K562 (cell line): ENCODE measurements at regions not wholly inside any gene's neighbourhood (a gene's known extent, or its start where the extent isn't known, plus 50 kb on each side); places are given as distances from the start of the nearest gene placed in this dataset.

ENCODE experiments used
- ATAC-seq: fragments of 200-7000 bp; cut with Tn5 transposase; 3 replicates; pipeline ENCODE4 v1.9.1; 2020; ENCODE audit warnings: moderate library complexity
- BruUV-seq: library from RNA; stranded (reverse); fragments of 400-500 nt; replicated peaks from 2 replicates; lab custom pipeline; 2021; lab: Mats Ljungman, UMichigan
- CTCF ChIA-PET: fragments of 300-600 bp; formaldehyde crosslinking; extraction: SDS; loops from one replicate; lab custom pipeline; 2021; ENCODE audit warnings: low intra/inter-chr PET ratio; lab: Yijun Ruan, JAX
- POLR2A ChIA-PET: fragments of 300-600, 350-650 bp; sonication (Branson Sonifier 250); formaldehyde crosslinking; extraction: SDS; loops from one replicate; lab custom pipeline; 2021; ENCODE audit warnings: antibody characterized with exemption, inconsistent platforms; lab: Yijun Ruan, JAX
- DNase-seq, 4 experiments: peaks; one replicate each; pipeline versions ENCODE4 v3.0.0 to v3.0.0-alpha.2; 2011 to 2018; ENCODE audit warnings: low spot score in 3 of 4, mixed read lengths in 3 of 4; ENCODE audit errors: extremely low read depth in 1 of 4
- FAIRE-seq: peaks from 2 replicates; lab custom pipeline; 2011; peaks lifted over from hg19 to GRCh38; lab: Jason Lieb, UNC
- H2AFZ ChIP-seq: 2 replicates; pipeline ENCODE4 v1.6.0; 2011; ENCODE audit warnings: low read depth, low read length, control low read depth, inconsistent platforms
- H3K27ac ChIP-seq: fragments of 200-600 bp; 3 replicates; pipeline ENCODE4 v1.8.0; 2011; ENCODE audit warnings: low read depth, mild to moderate bottlenecking, control low read depth, inconsistent platforms, low read length, moderate library complexity, mixed read lengths; ENCODE audit errors: extremely low read depth
- H3K27me3 ChIP-seq, 2 experiments: fragments of 300-600 bp in 1 of 2; 2 replicates in 1 of 2; 3 replicates in 1 of 2; pipeline versions ENCODE4 v1.6.0 to v1.8.0; 2011; ENCODE audit warnings: inconsistent platforms in 2 of 2, low read length in 2 of 2, mild to moderate bottlenecking in 1 of 2, mixed read lengths in 1 of 2, moderate library complexity in 1 of 2; ENCODE audit not compliant: control insufficient read depth in 2 of 2, insufficient read depth in 2 of 2
- H3K36me3 ChIP-seq: fragments of 300-600 bp; 3 replicates; pipeline ENCODE4 v1.8.0; 2011; ENCODE audit warnings: mild to moderate bottlenecking, low read length, inconsistent platforms; ENCODE audit not compliant: control insufficient read depth, insufficient read depth
- H3K4me1 ChIP-seq, 2 experiments: fragments of 200-600 bp in 1 of 2; replicated peaks in 1 of 2; 2 replicates in 1 of 2; 3 replicates in 1 of 2; pipeline versions ENCODE4 v1.5.1 to v1.8.0; 2011; ENCODE audit warnings: inconsistent platforms in 2 of 2, low read length in 2 of 2, mild to moderate bottlenecking in 1 of 2, mixed read lengths in 1 of 2, moderate library complexity in 1 of 2; ENCODE audit not compliant: control insufficient read depth in 2 of 2, insufficient read depth in 2 of 2
- H3K4me2 ChIP-seq: 2 replicates; pipeline ENCODE4 v1.6.1; 2011; ENCODE audit warnings: low read length, control low read depth, inconsistent platforms, mixed read lengths; ENCODE audit not compliant: insufficient read depth
- H3K4me3 ChIP-seq: fragments of 200-600 bp; sonication (generic), shearing (Covaris generic); 2 replicates; pipeline ENCODE4 v1.5.1; 2016; ENCODE audit warnings: control low read depth, inconsistent platforms
- H3K79me2 ChIP-seq: fragments of 200-600 bp; 3 replicates; pipeline ENCODE4 v1.8.0; 2011; ENCODE audit warnings: low read length, inconsistent platforms; ENCODE audit not compliant: control insufficient read depth, insufficient read depth
- H3K9ac ChIP-seq, 2 experiments: 2 replicates each; pipeline versions ENCODE4 v1.6.0 to v1.6.1; 2011; ENCODE audit warnings: low read depth in 2 of 2, low read length in 2 of 2, control low read depth in 1 of 2, inconsistent platforms in 1 of 2, mild to moderate bottlenecking in 1 of 2, mixed read lengths in 1 of 2; ENCODE audit not compliant: insufficient read depth in 1 of 2
- H3K9me1 ChIP-seq: one replicate; pipeline ENCODE4 v1.6.0; 2011; ENCODE audit warnings: inconsistent platforms, mild to moderate bottlenecking, low read length, moderate library complexity; ENCODE audit not compliant: control insufficient read depth, insufficient read depth
- H3K9me3 ChIP-seq: replicated peaks from 2 replicates; pipeline ENCODE4 v1.5.1; 2011; ENCODE audit warnings: low read depth, low read length, inconsistent platforms; ENCODE audit not compliant: control insufficient read depth, insufficient read depth
- H4K20me1 ChIP-seq: replicated peaks from 2 replicates; pipeline ENCODE4 v1.6.1; 2011; ENCODE audit warnings: low read length, inconsistent platforms, mixed read lengths; ENCODE audit not compliant: control insufficient read depth, insufficient read depth
- ARID3B ChIP-seq: fragments of 250-450 bp; sonication (Bioruptor Pico); IDR thresholded peaks from 2 replicates; pipeline ENCODE4 v1.4.0; 2020; ENCODE audit warnings: borderline replicate concordance
- CEBPG ChIP-seq, 3 experiments: fragments of 200-800 bp in 1 of 3; sonication (Bioruptor generic) in 1 of 3; sonication (generic) in 1 of 3; formaldehyde crosslinking in 1 of 3; IDR thresholded peaks in 2 of 3; conservative IDR thresholded peaks in 1 of 3; 2 replicates each; pipeline versions ENCODE4 v1.6.1 to v1.8.0; 2016 to 2022; ENCODE audit warnings: missing compliant biosample characterization in 2 of 3, missing genetic modification characterization in 2 of 3, mild to moderate bottlenecking in 1 of 3, missing genetic modification reagents in 1 of 3
- GTF2A2 ChIP-seq: IDR thresholded peaks from 2 replicates; pipeline ENCODE4 v1.6.1; 2016; ENCODE audit warnings: mild to moderate bottlenecking, missing genetic modification characterization, missing compliant biosample characterization
- TAF9B ChIP-seq: fragments of 450-650 bp; IDR thresholded peaks from 2 replicates; pipeline ENCODE4 v1.6.1; 2018; ENCODE audit warnings: mild to moderate bottlenecking; ENCODE audit not compliant: partially characterized antibody
- WGBS: fragments of 100-300 bp; shearing (Covaris generic); methylation state at CpG from one replicate; pipeline ENCODE4 v1.1.6; 2016; ENCODE audit warnings: low coverage, mixed read lengths; ENCODE audit not compliant: insufficient coverage; ENCODE audit errors: missing lambda C conversion rate; 5-methylcytosine and 5-hydroxymethylcytosine counted together
- in situ Hi-C: fragments of 300-500 bp; cut with MboI; formaldehyde crosslinking; loops from 4 replicates; pipeline ENCODE4 v1.15.0; 2018; ENCODE audit warnings: inconsistent platforms, mixed read lengths
- intact Hi-C: fragments of 100-400 bp; cut with micrococcal nuclease; formaldehyde crosslinking; loops from 2 replicates; pipeline ENCODE4 v1.14.2; 2022
- TF ChIP-seq, protein P1 (sequence below): fragments of 250-450 bp; sonication (Bioruptor Pico); IDR thresholded peaks from 2 replicates; pipeline ENCODE4 v1.5.0; 2021; ENCODE audit warnings: mild to moderate bottlenecking, borderline replicate concordance

DNA sequence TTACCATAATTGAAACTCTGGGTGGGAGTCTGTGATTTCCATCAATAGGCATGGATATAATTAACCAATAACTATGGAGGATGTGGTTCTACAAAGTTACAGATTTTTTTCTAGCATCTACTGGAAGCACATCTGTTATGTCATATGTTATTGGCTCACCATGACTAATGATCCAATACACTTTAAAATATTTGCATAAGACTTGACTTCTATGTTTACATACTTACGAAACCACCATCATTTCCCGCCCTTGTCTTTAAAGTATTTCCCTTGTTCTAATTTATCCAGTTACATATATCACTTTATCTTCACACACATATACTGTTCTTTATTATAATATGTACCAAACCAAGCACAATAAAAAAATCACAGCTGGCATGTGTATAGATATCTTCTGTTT, 380.3 kb upstream of the CBLB start:
- no peak overlapping the region for H3K4me2 ChIP-seq
- FAIRE-seq = no peak
- ChIA-PET POLR2A (no interaction called here), CTCF (no interaction called here)
- no peak for ATAC-seq
- intact Hi-C loops = no loop called here
- no peak for TF ChIP-seq ARID3B (CRISPR knock-in tag)
- no peak for TF ChIP-seq GTF2A2
- no peak for TF ChIP-seq CEBPG (CRISPR knock-in tag; IDR thresholded peaks at IDR 0.05)
- no peak for TF ChIP-seq CEBPG (tag; conservative IDR thresholded peaks at IDR 0.05 in 1 of 2, IDR thresholded peaks at IDR 0.05 in 1 of 2)
- TF ChIP-seq, protein P1, sequence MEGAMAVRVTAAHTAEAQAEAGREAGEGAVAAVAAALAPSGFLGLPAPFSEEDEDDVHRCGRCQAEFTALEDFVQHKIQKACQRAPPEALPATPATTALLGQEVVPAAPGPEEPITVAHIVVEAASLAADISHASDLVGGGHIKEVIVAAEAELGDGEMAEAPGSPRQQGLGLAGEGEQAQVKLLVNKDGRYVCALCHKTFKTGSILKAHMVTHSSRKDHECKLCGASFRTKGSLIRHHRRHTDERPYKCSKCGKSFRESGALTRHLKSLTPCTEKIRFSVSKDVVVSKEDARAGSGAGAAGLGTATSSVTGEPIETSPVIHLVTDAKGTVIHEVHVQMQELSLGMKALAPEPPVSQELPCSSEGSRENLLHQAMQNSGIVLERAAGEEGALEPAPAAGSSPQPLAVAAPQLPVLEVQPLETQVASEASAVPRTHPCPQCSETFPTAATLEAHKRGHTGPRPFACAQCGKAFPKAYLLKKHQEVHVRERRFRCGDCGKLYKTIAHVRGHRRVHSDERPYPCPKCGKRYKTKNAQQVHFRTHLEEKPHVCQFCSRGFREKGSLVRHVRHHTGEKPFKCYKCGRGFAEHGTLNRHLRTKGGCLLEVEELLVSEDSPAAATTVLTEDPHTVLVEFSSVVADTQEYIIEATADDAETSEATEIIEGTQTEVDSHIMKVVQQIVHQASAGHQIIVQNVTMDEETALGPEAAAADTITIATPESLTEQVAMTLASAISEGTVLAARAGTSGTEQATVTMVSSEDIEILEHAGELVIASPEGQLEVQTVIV = no peak
- TF ChIP-seq TAF9B = no peak
- H3K4me1 ChIP-seq = no peaks in the 10 kb centered on the region
- no TSS peak for BruUV-seq
- no peak for DNase-seq
- H3K36me3 ChIP-seq = no peaks in the 10 kb centered on the region
- no peak overlapping the region for H3K27ac ChIP-seq
- H3K9me3 ChIP-seq = no peaks in the 10 kb centered on the region
- no peaks in the 10 kb centered on the region for H4K20me1 ChIP-seq
- H3K27me3 ChIP-seq = no peaks in the 10 kb centered on the region
- in situ Hi-C loops = no loop called here
- no peak overlapping the region for H2AFZ ChIP-seq
- H3K9ac ChIP-seq = no peak overlapping the region
- H3K4me3 ChIP-seq = no peak overlapping the region
- WGBS = 71% methylated on average over 2 of the region's 2 CpGs
- no peaks in the 10 kb centered on the region for H3K9me1 ChIP-seq
- H3K79me2 ChIP-seq = no peaks in the 10 kb centered on the region
